GM12878 (cell line): ENCODE measurements at regions not wholly inside any gene's neighbourhood (a gene's known extent, or its start where the extent isn't known, plus 50 kb on each side); places are given as distances from the start of the nearest gene placed in this dataset.

Experiments used
- ATF3 ChIP-seq: IDR thresholded peaks from 2 replicates; pipeline ENCODE4 v1.6.1; 2011; ENCODE audit warnings: low read depth, mild to moderate bottlenecking, low read length, moderate library complexity, borderline replicate concordance; ENCODE audit errors: extremely low read depth
- CTCF ChIP-seq, 3 experiments: IDR thresholded peaks in 2 of 3; conservative IDR thresholded peaks in 1 of 3; 2 replicates each; pipeline ENCODE4 v1.5.1; 2011; ENCODE audit warnings: low read depth in 3 of 3, low read length in 3 of 3, mild to moderate bottlenecking in 3 of 3, control low read depth in 2 of 3, moderate library complexity in 2 of 3, inconsistent platforms in 1 of 3, mixed read lengths in 1 of 3; ENCODE audit not compliant: control insufficient read depth in 2 of 3, insufficient read depth in 1 of 3; ENCODE audit errors: extremely low read depth in 1 of 3
- EZH2 ChIP-seq: IDR thresholded peaks from 2 replicates; pipeline ENCODE4 v1.6.1; 2012; ENCODE audit warnings: low read depth, mild to moderate bottlenecking, control low read depth, inconsistent platforms, low read length, borderline replicate concordance; ENCODE audit not compliant: control insufficient read depth
- GABPA ChIP-seq: IDR thresholded peaks from 2 replicates; pipeline ENCODE4 v1.6.1; 2014; ENCODE audit warnings: antibody characterized with exemption, low read depth, mild to moderate bottlenecking, inconsistent platforms
- HDAC6 ChIP-seq: fragments of 200-600 bp; sonication (generic); IDR thresholded peaks from one replicate; pipeline ENCODE4 v1.8.0; 2017; ENCODE audit warnings: antibody characterized with exemption; ENCODE audit not compliant: unreplicated experiment
- IRF5 ChIP-seq: fragments of 450-650 bp; IDR thresholded peaks from 2 replicates; pipeline ENCODE4 v1.6.1; 2017; ENCODE audit warnings: borderline replicate concordance
- NRF1 ChIP-seq: conservative IDR thresholded peaks from 2 replicates; pipeline ENCODE4 v1.6.1; 2011; ENCODE audit warnings: mild to moderate bottlenecking, low read depth, low read length, improper control_type of control experiment
- RAD21 ChIP-seq: IDR thresholded peaks from 2 replicates; pipeline ENCODE4 v1.6.1; 2011; ENCODE audit warnings: mild to moderate bottlenecking, low read depth, low read length, moderate library complexity; ENCODE audit not compliant: insufficient read depth
- SIN3A ChIP-seq: IDR thresholded peaks from 2 replicates; pipeline ENCODE4 v1.6.1; 2012; ENCODE audit warnings: low read depth, low read length, improper control_type of control experiment
- SMC3 ChIP-seq: IDR thresholded peaks from 2 replicates; pipeline ENCODE4 v1.6.1; 2011; ENCODE audit warnings: low read length, improper control_type of control experiment, borderline replicate concordance
- SP1 ChIP-seq: IDR thresholded peaks from one replicate; pipeline ENCODE4 v1.6.1; 2011; ENCODE audit warnings: low read depth, low read length
- ZBED1 ChIP-seq: IDR thresholded peaks from 2 replicates; pipeline ENCODE4 v1.6.1; 2016; ENCODE audit warnings: borderline replicate concordance
- ZNF274 ChIP-seq: IDR thresholded peaks from one replicate; pipeline ENCODE4 v1.8.0; 2011; ENCODE audit not compliant: insufficient read length, insufficient read depth
- TF ChIP-seq, protein P1 (sequence below): IDR thresholded peaks from 2 replicates; pipeline ENCODE4 v1.6.1; 2012; ENCODE audit warnings: mild to moderate bottlenecking, low read depth, low read length

- no peak for TF ChIP-seq CTCF (IDR thresholded peaks at IDR 0.05 in 2 of 3, conservative IDR thresholded peaks at IDR 0.05 in 1 of 3; ENCODE audit: control insufficient read depth in 2 of 3, extremely low read depth in 1 of 3, insufficient read depth in 1 of 3, low read depth in 3 of 3, low read length in 3 of 3)
- TF ChIP-seq HDAC6, result no peak
- no peak for TF ChIP-seq IRF5
- TF ChIP-seq, protein P1, sequence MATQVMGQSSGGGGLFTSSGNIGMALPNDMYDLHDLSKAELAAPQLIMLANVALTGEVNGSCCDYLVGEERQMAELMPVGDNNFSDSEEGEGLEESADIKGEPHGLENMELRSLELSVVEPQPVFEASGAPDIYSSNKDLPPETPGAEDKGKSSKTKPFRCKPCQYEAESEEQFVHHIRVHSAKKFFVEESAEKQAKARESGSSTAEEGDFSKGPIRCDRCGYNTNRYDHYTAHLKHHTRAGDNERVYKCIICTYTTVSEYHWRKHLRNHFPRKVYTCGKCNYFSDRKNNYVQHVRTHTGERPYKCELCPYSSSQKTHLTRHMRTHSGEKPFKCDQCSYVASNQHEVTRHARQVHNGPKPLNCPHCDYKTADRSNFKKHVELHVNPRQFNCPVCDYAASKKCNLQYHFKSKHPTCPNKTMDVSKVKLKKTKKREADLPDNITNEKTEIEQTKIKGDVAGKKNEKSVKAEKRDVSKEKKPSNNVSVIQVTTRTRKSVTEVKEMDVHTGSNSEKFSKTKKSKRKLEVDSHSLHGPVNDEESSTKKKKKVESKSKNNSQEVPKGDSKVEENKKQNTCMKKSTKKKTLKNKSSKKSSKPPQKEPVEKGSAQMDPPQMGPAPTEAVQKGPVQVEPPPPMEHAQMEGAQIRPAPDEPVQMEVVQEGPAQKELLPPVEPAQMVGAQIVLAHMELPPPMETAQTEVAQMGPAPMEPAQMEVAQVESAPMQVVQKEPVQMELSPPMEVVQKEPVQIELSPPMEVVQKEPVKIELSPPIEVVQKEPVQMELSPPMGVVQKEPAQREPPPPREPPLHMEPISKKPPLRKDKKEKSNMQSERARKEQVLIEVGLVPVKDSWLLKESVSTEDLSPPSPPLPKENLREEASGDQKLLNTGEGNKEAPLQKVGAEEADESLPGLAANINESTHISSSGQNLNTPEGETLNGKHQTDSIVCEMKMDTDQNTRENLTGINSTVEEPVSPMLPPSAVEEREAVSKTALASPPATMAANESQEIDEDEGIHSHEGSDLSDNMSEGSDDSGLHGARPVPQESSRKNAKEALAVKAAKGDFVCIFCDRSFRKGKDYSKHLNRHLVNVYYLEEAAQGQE, result no peak
- no peak for TF ChIP-seq NRF1
- TF ChIP-seq ATF3, result no peak
- no peak for TF ChIP-seq ZBED1
- no peak for TF ChIP-seq EZH2
- TF ChIP-seq SP1, result no peak
- no peak for TF ChIP-seq SMC3
- no peak for TF ChIP-seq SIN3A
- no peak for TF ChIP-seq GABPA
- no peak for TF ChIP-seq RAD21
- no peak for TF ChIP-seq ZNF274
Observed at GRCh38 chr10:59435707-59436106, 73.4 kb upstream of the FAM13C start.
